Brain microvascular endothelial cell (primary cell): ENCODE measurements at regions not wholly inside any gene's neighbourhood (a gene's known extent, or its start where the extent isn't known, plus 50 kb on each side); places are given as distances from the start of the nearest gene placed in this dataset.

Source experiments
- DNase-seq: peaks from one replicate; pipeline ENCODE4 v3.0.0-alpha.2; 2020
- H3K27ac ChIP-seq: fragments of 250-450 bp; sonication (Bioruptor Pico); 2 replicates; pipeline ENCODE4 v1.5.1; 2020; ENCODE audit warnings: mild to moderate bottlenecking, moderate library complexity
- H3K27me3 ChIP-seq: fragments of 250-450 bp; sonication (Bioruptor Pico); replicated peaks from 2 replicates; pipeline ENCODE4 v1.5.1; 2020; ENCODE audit warnings: mild to moderate bottlenecking
- H3K36me3 ChIP-seq: fragments of 250-450 bp; sonication (Bioruptor Pico); replicated peaks from 2 replicates; pipeline ENCODE4 v1.5.1; 2020; ENCODE audit warnings: mild to moderate bottlenecking
- H3K4me3 ChIP-seq: 2 replicates; pipeline ENCODE4 v1.5.1; 2011; ENCODE audit warnings: low read depth, mild to moderate bottlenecking, control low read depth, low read length, moderate library complexity
- in situ Hi-C: cut with HindIII; loops from 2 replicates; pipeline ENCODE4 v1.10.0; 2017; ENCODE audit warnings: low sequenced_read_pairs, low pct_ligation_motif_present
- TF ChIP-seq, protein P1 (sequence below): IDR thresholded peaks from 2 replicates; pipeline ENCODE4 v1.5.1; 2011; ENCODE audit warnings: low read depth, mild to moderate bottlenecking, moderate library complexity, low read length, control low read depth, inconsistent platforms; ENCODE audit errors: missing control alignments

DNA sequence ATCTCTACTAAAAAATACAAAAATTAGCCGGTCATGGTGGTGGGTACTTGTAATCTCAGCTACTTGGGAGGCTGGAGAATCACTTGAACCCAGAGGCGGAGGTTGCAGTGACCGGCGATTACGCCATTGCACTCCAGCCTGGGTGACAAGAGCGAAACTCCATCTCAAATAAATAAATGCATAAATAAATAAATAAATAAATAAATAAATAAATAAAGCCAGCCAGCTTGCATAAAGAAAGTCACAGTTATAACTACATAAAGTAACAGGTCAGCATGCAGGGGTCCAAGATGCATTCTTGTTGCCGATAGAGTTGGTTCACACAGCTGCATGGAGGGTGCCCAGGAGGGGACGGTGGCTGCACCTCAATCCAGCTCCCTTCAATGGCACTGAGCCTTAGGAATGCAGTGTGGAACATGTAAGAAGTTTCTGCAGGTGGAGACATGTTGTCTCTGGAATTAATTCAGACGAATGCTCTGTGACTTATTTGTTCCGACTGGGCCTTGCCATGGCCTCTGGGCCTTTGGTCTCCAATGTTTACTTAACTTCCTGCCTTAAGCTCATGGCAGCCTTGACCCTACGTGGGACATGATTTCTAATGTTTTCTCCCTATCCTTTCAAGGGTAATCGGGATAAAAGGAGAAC, 159.6 kb upstream of the PRKCQ start:
- no peak overlapping the region for H3K4me3 ChIP-seq
- TF ChIP-seq, protein P1, sequence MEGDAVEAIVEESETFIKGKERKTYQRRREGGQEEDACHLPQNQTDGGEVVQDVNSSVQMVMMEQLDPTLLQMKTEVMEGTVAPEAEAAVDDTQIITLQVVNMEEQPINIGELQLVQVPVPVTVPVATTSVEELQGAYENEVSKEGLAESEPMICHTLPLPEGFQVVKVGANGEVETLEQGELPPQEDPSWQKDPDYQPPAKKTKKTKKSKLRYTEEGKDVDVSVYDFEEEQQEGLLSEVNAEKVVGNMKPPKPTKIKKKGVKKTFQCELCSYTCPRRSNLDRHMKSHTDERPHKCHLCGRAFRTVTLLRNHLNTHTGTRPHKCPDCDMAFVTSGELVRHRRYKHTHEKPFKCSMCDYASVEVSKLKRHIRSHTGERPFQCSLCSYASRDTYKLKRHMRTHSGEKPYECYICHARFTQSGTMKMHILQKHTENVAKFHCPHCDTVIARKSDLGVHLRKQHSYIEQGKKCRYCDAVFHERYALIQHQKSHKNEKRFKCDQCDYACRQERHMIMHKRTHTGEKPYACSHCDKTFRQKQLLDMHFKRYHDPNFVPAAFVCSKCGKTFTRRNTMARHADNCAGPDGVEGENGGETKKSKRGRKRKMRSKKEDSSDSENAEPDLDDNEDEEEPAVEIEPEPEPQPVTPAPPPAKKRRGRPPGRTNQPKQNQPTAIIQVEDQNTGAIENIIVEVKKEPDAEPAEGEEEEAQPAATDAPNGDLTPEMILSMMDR: no peak
- H3K36me3 ChIP-seq: no peaks in the 10 kb centered on the region
- H3K27me3 ChIP-seq: no peaks in the 10 kb centered on the region
- no peak overlapping the region for H3K27ac ChIP-seq
- no peak for DNase-seq
- in situ Hi-C loops: no loop called here

GRCh38 chr10:6738112-6738768, 158.2 kb upstream of the PRKCQ start:
- TF ChIP-seq, protein P1: no peak
- no peaks in the 10 kb centered on the region for H3K27me3 ChIP-seq
- in situ Hi-C loops: no loop called here
- H3K4me3 ChIP-seq: peak overlapping the region; percentile 15
- no peak overlapping the region for H3K27ac ChIP-seq
- peak; percentile 19 for DNase-seq
- no peaks in the 10 kb centered on the region for H3K36me3 ChIP-seq

DNA sequence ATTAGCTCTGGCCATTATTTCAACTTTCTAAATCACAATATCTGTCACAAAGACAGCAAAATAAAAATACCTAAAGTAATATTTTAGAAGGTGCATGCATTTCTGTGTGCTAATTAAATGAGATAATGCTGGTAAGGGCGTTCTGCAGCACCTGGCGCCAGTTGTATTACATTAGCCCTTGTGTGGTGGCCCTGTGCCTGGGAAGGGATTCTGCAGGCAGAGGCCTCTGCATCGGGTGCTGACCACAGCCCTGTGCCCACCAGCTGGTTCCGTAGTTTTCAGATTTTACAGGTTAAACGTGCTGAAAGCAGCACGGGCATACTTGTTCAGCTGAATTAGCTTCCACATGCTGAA, 157.7 kb upstream of the PRKCQ start:
- Histone ChIP-seq H3K27ac (no peak overlapping the region), H3K27me3 (no peaks in the 10 kb centered on the region), H3K36me3 (no peaks in the 10 kb centered on the region), H3K4me3 (no peak overlapping the region)
- DNase-seq: no peak
- TF ChIP-seq, protein P1: no peak
- in situ Hi-C loops: no loop called here

DNA sequence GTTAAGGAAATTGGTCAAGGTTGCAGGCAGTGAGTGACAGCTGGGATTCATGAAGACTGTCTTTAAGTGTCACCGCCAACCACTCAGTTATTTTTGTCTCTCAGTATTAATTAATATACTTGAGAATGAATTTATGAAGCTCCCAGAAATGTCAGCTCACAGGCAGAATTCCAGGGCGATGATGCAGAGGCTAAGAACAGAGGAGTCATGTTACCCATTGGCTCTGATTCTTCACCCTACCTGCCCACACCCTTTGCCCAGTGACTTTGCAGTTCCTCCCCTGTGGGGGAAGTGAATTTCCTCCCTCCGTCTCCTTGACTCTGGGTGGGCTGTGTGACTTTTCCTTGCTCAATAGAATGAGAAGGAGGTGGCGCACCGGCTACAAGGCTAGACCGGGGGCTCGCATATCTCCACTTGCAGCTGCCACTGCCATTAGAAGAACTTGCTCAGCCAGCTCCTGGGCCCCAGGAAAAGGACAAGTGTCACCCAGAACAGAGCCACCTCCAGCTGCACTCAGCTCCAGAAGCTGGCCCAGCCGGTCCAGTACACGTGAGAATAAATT, 157.1 kb upstream of the PRKCQ start:
- in situ Hi-C loops: no loop called here
- Histone ChIP-seq H3K27ac (no peak overlapping the region), H3K4me3 (no peak overlapping the region), H3K36me3 (no peaks in the 10 kb centered on the region), H3K27me3 (no peaks in the 10 kb centered on the region)
- TF ChIP-seq, protein P1: no peak
- DNase-seq: peak; percentile 14

GRCh38 chr10:6734286-6734685, 154.2 kb upstream of the PRKCQ start:
- Histone ChIP-seq H3K36me3 (no peaks in the 10 kb centered on the region), H3K4me3 (no peak overlapping the region), H3K27ac (no peak overlapping the region), H3K27me3 (no peaks in the 10 kb centered on the region)
- in situ Hi-C loops: no loop called here
- no peak for DNase-seq
- TF ChIP-seq, protein P1: no peak
